ENCODE measurements at regions not wholly inside any gene's neighbourhood (a gene's known extent, or its start where the extent isn't known, plus 50 kb on each side); places are given as distances from the start of the nearest gene placed in this dataset.
"Not testable (repeated sequence)": the region's sequence is repeated elsewhere in the genome, so short reads cannot be mapped to it uniquely, and the experiment has no call there.

GRCh38 chr1:182227864-182228547 lies 163.6 kb downstream of the GLUL start:
- TF ChIP-seq CTCF (IDR thresholded peaks at IDR 0.05) = no peak
- no peak overlapping the region for H3K27ac ChIP-seq

DNA sequence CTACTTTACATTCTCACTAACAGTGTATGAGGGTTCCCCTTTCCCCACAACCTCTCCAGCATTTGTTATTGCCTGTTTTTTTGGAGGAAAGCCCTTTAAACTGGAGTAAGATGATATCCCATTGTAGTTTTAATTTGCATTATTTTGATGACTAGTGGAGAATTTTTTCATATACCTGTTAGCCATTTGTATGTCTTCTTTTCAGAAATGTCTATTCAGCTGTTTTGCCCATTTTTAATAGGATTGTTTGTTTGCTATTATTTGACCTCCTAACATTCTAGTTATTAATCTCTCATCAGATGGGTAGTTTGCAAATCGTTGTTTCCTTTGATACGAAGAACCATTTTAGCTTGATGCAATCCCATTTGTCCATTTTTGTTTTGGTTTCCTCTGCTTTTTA lies 165.0 kb downstream of the GLUL start:
- no peak overlapping the region for H3K27ac ChIP-seq
- TF ChIP-seq CTCF (IDR thresholded peaks at IDR 0.05) = no peak
- no peak for TF ChIP-seq ZFX (IDR thresholded peaks at IDR 0.05; ENCODE audit: borderline replicate concordance)

DNA sequence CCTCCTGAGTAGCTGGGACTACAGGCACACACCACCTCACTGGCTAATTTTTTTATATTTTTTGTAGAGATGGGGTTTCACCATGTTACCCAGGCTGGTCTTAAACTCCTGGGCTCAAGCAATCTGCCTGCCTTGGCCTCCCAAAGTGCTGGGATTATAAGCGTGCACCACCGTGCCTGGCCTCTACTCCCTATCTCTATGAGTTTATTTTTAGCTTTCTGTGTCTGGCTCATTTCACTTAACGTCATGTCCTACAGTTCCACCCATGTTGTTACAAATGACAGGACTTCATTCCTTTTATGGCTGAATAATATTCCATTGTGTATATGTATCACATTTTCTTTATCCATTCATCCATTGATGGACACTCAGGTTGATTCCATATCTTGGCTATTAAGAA lies 164.2 kb upstream of the ZNF648 start:
- not testable (repeated sequence) for H3K27ac ChIP-seq

GRCh38 chr1:182221990-182222389 lies 160.5 kb upstream of the ZNF648 start:
- not testable (repeated sequence) for H3K27ac ChIP-seq

GRCh38 chr1:182221367-182221766 lies 159.9 kb upstream of the ZNF648 start:
- H3K27ac ChIP-seq = not testable (repeated sequence)

GRCh38 chr1:182217967-182218366 lies 156.5 kb upstream of the ZNF648 start:
- TF ChIP-seq CTCF (IDR thresholded peaks at IDR 0.05) (no peak), ZFX (IDR thresholded peaks at IDR 0.05; ENCODE audit: borderline replicate concordance) (no peak)
- no peak overlapping the region for H3K27ac ChIP-seq

GRCh38 chr1:182217071-182217470 lies 155.6 kb upstream of the ZNF648 start:
- no peak for TF ChIP-seq CTCF (IDR thresholded peaks at IDR 0.05)
- no peak for TF ChIP-seq ZFX (IDR thresholded peaks at IDR 0.05; ENCODE audit: borderline replicate concordance)
- H3K27ac ChIP-seq = no peak overlapping the region

- no peak for TF ChIP-seq CTCF (IDR thresholded peaks at IDR 0.05)
- no peak for TF ChIP-seq ZFX (IDR thresholded peaks at IDR 0.05; ENCODE audit: borderline replicate concordance)
- H3K27ac ChIP-seq = no peak overlapping the region
Observed at GRCh38 chr1:182215764-182216163, 154.3 kb upstream of the ZNF648 start.

DNA sequence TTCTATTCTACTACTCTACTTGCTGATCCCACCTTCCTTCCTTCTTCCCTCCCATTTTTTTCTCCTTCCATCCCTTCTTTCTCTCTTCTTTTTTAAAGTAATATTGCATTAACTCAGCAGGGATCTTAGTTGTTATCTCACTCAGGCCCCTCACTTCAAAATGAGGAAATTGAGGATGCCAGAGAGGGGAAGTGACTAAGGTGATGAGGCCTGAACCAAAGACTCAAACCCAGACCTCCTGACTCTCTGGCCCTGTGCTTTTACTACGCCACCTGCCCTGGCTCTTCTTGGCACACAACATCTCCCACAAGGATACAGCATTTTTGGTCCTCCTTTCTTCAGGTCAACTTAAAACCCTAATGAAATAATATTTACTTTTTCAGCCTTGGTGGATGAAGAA lies 151.7 kb upstream of the ZNF648 start:
- TF ChIP-seq ZFX (IDR thresholded peaks at IDR 0.05; ENCODE audit: borderline replicate concordance) (no peak), CTCF (IDR thresholded peaks at IDR 0.05) (no peak)
- H3K27ac ChIP-seq = no peak overlapping the region
